ENCODE measurements at regions not wholly inside any gene's neighbourhood (a gene's known extent, or its start where the extent isn't known, plus 50 kb on each side); places are given as distances from the start of the nearest gene placed in this dataset.

DNA sequence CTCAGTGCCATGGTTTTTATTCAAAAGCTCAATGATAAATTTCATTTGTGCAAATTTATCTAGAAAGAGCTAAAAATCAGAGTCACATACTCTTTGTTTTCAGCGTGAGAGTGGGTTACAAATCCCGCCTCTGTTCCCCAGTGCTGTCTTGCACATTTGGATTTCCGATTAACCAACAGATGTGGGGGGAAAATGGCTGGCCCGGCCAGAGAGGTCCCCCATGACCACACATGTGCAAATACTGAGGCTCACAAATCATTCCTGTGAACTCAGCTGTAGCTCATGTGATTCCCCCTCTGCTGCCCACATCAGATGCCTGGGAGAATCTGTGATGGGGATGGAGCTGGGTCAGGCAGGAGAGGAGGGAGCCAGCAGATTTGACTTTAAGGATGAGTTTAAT lies 168.7 kb downstream of the PAX1 start (continued):
- TF ChIP-seq, protein P1, sequence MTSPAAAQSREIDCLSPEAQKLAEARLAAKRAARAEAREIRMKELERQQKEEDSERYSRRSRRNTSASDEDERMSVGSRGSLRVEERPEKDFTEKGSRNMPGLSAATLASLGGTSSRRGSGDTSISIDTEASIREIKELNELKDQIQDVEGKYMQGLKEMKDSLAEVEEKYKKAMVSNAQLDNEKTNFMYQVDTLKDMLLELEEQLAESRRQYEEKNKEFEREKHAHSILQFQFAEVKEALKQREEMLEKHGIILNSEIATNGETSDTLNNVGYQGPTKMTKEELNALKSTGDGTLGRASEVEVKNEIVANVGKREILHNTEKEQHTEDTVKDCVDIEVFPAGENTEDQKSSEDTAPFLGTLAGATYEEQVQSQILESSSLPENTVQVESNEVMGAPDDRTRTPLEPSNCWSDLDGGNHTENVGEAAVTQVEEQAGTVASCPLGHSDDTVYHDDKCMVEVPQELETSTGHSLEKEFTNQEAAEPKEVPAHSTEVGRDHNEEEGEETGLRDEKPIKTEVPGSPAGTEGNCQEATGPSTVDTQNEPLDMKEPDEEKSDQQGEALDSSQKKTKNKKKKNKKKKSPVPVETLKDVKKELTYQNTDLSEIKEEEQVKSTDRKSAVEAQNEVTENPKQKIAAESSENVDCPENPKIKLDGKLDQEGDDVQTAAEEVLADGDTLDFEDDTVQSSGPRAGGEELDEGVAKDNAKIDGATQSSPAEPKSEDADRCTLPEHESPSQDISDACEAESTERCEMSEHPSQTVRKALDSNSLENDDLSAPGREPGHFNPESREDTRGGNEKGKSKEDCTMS (CRISPR knock-in tag; conservative IDR thresholded peaks at IDR 0.05) = no peak
- TF ChIP-seq PHF21A (CRISPR knock-in tag; IDR thresholded peaks at IDR 0.05) = no peak

DNA sequence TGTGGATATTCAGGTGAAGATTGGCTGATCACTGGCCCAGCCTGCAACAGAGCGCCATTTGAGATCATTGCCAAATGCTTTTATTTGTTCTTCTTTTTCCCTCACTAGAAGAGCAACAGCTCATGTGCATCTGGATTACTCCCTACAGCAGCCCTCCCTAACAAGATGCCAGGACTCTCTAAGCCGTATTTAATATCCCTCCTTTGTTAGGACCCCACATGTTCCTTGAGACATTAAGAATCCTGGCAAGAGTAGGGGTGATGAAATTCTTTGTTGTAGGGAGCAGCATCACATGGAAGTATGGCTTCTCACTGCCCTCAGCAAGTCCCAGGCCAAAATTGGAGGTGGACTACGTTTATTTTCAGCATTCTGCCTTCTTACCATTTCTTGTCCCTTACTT lies 167.8 kb downstream of the PAX1 start:
- in situ Hi-C loops (cut with HindIII; ENCODE audit: extremely low pct_ligation_motif_present, low pct_unique_long_range_greater_than_20kb) = no loop called here
- Histone ChIP-seq H3K4me1 (ENCODE audit: insufficient read depth, low read length) (no peaks in the 10 kb centered on the region), H3K36me3 (replicated peaks in 1 of 2; ENCODE audit: control insufficient read depth in 1 of 2, insufficient read depth in 2 of 2, low read length in 2 of 2) (no peaks in the 10 kb centered on the region), H3K9me3 (ENCODE audit: low read length) (no peaks in the 10 kb centered on the region), H3K27ac (ENCODE audit: extremely low read length, insufficient read depth, low read length) (no peak overlapping the region), H2AFZ (ENCODE audit: low read length) (no peak overlapping the region), H3K9ac (ENCODE audit: insufficient read depth, low read depth, low read length) (no peak overlapping the region), H4K20me1 (ENCODE audit: insufficient read depth, low read length) (no peaks in the 10 kb centered on the region), H3K4me2 (ENCODE audit: low read depth, low read length) (no peak overlapping the region), H3K4me3 (replicated peaks in 1 of 3; ENCODE audit: insufficient read depth in 1 of 3, low read depth in 2 of 3, low read length in 3 of 3) (no peak overlapping the region), H3K27me3 (ENCODE audit: control insufficient read depth in 1 of 2, insufficient read depth in 2 of 2, low read length in 2 of 2) (no peaks in the 10 kb centered on the region), H3K79me2 (ENCODE audit: insufficient read depth, low read length) (no peaks in the 10 kb centered on the region)
- FAIRE-seq = no peak
- ChIA-PET CTCF (ENCODE audit: low intra/inter-chr PET ratio, low total read pairs) (no interaction called here), POLR2A (no interaction called here)
- ATAC-seq = no peak
- TF ChIP-seq, protein P2, sequence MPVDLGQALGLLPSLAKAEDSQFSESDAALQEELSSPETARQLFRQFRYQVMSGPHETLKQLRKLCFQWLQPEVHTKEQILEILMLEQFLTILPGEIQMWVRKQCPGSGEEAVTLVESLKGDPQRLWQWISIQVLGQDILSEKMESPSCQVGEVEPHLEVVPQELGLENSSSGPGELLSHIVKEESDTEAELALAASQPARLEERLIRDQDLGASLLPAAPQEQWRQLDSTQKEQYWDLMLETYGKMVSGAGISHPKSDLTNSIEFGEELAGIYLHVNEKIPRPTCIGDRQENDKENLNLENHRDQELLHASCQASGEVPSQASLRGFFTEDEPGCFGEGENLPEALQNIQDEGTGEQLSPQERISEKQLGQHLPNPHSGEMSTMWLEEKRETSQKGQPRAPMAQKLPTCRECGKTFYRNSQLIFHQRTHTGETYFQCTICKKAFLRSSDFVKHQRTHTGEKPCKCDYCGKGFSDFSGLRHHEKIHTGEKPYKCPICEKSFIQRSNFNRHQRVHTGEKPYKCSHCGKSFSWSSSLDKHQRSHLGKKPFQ (CRISPR knock-in tag; IDR thresholded peaks at IDR 0.05; ENCODE audit: insufficient replicate concordance) = no peak
- TF ChIP-seq HNRNPL (IDR thresholded peaks at IDR 0.05; ENCODE audit: low read depth, low read length) (no peak), SRSF1 (optimal IDR thresholded peaks at IDR 0.05; ENCODE audit: low read depth, low read length) (no peak), ZNF850 (CRISPR knock-in tag; conservative IDR thresholded peaks at IDR 0.05) (no peak), SP2 (CRISPR knock-in tag; IDR thresholded peaks at IDR 0.05) (no peak), ZC3H4 (CRISPR knock-in tag; IDR thresholded peaks at IDR 0.05; ENCODE audit: borderline replicate concordance) (no peak), ZSCAN21 (CRISPR knock-in tag; IDR thresholded peaks at IDR 0.05; ENCODE audit: borderline replicate concordance) (no peak), ZNF724P (CRISPR knock-in tag; IDR thresholded peaks at IDR 0.05; ENCODE audit: borderline replicate concordance) (no peak)
- TF ChIP-seq, protein P3, sequence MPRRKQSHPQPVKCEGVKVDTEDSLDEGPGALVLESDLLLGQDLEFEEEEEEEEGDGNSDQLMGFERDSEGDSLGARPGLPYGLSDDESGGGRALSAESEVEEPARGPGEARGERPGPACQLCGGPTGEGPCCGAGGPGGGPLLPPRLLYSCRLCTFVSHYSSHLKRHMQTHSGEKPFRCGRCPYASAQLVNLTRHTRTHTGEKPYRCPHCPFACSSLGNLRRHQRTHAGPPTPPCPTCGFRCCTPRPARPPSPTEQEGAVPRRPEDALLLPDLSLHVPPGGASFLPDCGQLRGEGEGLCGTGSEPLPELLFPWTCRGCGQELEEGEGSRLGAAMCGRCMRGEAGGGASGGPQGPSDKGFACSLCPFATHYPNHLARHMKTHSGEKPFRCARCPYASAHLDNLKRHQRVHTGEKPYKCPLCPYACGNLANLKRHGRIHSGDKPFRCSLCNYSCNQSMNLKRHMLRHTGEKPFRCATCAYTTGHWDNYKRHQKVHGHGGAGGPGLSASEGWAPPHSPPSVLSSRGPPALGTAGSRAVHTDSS (CRISPR knock-in tag; conservative IDR thresholded peaks at IDR 0.05) = no peak
- TF ChIP-seq, protein P4, sequence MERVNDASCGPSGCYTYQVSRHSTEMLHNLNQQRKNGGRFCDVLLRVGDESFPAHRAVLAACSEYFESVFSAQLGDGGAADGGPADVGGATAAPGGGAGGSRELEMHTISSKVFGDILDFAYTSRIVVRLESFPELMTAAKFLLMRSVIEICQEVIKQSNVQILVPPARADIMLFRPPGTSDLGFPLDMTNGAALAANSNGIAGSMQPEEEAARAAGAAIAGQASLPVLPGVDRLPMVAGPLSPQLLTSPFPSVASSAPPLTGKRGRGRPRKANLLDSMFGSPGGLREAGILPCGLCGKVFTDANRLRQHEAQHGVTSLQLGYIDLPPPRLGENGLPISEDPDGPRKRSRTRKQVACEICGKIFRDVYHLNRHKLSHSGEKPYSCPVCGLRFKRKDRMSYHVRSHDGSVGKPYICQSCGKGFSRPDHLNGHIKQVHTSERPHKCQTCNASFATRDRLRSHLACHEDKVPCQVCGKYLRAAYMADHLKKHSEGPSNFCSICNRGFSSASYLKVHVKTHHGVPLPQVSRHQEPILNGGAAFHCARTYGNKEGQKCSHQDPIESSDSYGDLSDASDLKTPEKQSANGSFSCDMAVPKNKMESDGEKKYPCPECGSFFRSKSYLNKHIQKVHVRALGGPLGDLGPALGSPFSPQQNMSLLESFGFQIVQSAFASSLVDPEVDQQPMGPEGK (CRISPR knock-in tag; IDR thresholded peaks at IDR 0.05) = no peak
- TF ChIP-seq, protein P5, sequence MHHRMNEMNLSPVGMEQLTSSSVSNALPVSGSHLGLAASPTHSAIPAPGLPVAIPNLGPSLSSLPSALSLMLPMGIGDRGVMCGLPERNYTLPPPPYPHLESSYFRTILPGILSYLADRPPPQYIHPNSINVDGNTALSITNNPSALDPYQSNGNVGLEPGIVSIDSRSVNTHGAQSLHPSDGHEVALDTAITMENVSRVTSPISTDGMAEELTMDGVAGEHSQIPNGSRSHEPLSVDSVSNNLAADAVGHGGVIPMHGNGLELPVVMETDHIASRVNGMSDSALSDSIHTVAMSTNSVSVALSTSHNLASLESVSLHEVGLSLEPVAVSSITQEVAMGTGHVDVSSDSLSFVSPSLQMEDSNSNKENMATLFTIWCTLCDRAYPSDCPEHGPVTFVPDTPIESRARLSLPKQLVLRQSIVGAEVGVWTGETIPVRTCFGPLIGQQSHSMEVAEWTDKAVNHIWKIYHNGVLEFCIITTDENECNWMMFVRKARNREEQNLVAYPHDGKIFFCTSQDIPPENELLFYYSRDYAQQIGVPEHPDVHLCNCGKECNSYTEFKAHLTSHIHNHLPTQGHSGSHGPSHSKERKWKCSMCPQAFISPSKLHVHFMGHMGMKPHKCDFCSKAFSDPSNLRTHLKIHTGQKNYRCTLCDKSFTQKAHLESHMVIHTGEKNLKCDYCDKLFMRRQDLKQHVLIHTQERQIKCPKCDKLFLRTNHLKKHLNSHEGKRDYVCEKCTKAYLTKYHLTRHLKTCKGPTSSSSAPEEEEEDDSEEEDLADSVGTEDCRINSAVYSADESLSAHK (CRISPR knock-in tag; IDR thresholded peaks at IDR 0.05; ENCODE audit: borderline replicate concordance) = no peak
- intact Hi-C loops (cut with micrococcal nuclease; ENCODE audit: unreplicated experiment) = no loop called here
- WGBS (ENCODE audit: low lambda C conversion rate) = 2% methylated on average over 3 of the region's 3 CpGs
- no TSS peak for BruUV-seq (replicated peaks)
- DNase-seq (ENCODE audit: low spot score) = no peak

Measured in HepG2 (cell line).